ENCODE measurements at regions not wholly inside any gene's neighbourhood (a gene's known extent, or its start where the extent isn't known, plus 50 kb on each side); places are given as distances from the start of the nearest gene placed in this dataset.

- TF ChIP-seq CTCF (IDR thresholded peaks at IDR 0.05) (no peak), POLR2A (IDR thresholded peaks at IDR 0.05) (no peak), EP300 (IDR thresholded peaks at IDR 0.05) (no peak)
Measured at GRCh38 chr11:81255895-81256294, 1477.8 kb downstream of the FAM181B start.
